ENCODE measurements at regions not wholly inside any gene's neighbourhood (a gene's known extent, or its start where the extent isn't known, plus 50 kb on each side); places are given as distances from the start of the nearest gene placed in this dataset.

DNA sequence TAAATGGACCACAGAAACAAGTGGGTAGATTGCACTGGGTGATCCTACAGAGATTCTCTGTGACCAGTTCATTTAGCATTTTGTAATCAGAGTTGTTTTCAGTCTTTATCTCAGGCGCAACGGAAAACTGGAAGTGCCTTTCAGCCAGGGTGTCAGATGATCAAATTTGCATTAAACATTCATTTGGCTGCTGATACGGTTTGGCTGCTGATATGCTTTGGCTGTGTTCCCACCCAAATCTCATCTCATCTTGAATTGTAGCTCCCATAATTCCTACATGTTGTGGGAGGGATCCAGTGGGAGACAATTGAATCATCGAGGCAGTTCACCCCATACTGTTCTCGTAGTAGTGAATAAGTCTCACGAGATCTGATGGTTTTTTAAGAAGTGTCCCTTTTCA lies 1396.1 kb upstream of the TMEFF2 start:
- H2AFZ ChIP-seq (ENCODE audit: low read depth, low read length): no peak overlapping the region
- H3K27ac ChIP-seq (ENCODE audit: low read depth, low read length): no peak overlapping the region
- H3K9me3 Mint-ChIP-seq (ENCODE audit: unreplicated experiment): peaks cover 4% of the 10 kb centered on the region
- no peak overlapping the region for H3K9ac ChIP-seq (ENCODE audit: low read length)
- no peak overlapping the region for H3K4me2 ChIP-seq (ENCODE audit: low read length)
- H4K20me1 ChIP-seq (ENCODE audit: insufficient read depth, low read length): no peaks in the 10 kb centered on the region
- TF ChIP-seq, protein P1, sequence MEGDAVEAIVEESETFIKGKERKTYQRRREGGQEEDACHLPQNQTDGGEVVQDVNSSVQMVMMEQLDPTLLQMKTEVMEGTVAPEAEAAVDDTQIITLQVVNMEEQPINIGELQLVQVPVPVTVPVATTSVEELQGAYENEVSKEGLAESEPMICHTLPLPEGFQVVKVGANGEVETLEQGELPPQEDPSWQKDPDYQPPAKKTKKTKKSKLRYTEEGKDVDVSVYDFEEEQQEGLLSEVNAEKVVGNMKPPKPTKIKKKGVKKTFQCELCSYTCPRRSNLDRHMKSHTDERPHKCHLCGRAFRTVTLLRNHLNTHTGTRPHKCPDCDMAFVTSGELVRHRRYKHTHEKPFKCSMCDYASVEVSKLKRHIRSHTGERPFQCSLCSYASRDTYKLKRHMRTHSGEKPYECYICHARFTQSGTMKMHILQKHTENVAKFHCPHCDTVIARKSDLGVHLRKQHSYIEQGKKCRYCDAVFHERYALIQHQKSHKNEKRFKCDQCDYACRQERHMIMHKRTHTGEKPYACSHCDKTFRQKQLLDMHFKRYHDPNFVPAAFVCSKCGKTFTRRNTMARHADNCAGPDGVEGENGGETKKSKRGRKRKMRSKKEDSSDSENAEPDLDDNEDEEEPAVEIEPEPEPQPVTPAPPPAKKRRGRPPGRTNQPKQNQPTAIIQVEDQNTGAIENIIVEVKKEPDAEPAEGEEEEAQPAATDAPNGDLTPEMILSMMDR (IDR thresholded peaks at IDR 0.05; ENCODE audit: insufficient read depth, low read depth, low read length): no peak
- TF ChIP-seq EZH2 (IDR thresholded peaks at IDR 0.05; ENCODE audit: insufficient read depth, low read length): no peak
- no peaks in the 10 kb centered on the region for H3K36me3 ChIP-seq (ENCODE audit: insufficient read depth, low read length)
- H3K27ac Mint-ChIP-seq (ENCODE audit: unreplicated experiment): no peak overlapping the region
- no peak overlapping the region for H3K4me3 ChIP-seq (ENCODE audit: insufficient read depth, low read depth, low read length)
- DNase-seq (ENCODE audit: low read depth) (no peak), FAIRE-seq (no peak)
- no peaks in the 10 kb centered on the region for H3K27me3 Mint-ChIP-seq (ENCODE audit: low read depth, unreplicated experiment)
- H3K4me1 ChIP-seq (ENCODE audit: insufficient read depth, low read length): no peaks in the 10 kb centered on the region
- no peaks in the 10 kb centered on the region for H3K27me3 ChIP-seq (ENCODE audit: insufficient read depth, low read length)
- no peak overlapping the region for H3K4me3 Mint-ChIP-seq (ENCODE audit: unreplicated experiment)
- H3K36me3 Mint-ChIP-seq (ENCODE audit: low read depth, unreplicated experiment): no peaks in the 10 kb centered on the region
- no peaks in the 10 kb centered on the region for H3K79me2 ChIP-seq (ENCODE audit: insufficient read depth, low read length)
- H3K4me1 Mint-ChIP-seq (ENCODE audit: low read depth, unreplicated experiment): no peaks in the 10 kb centered on the region
- H3K9me3 ChIP-seq (ENCODE audit: insufficient read depth, low read depth, low read length): no peaks in the 10 kb centered on the region

DNA sequence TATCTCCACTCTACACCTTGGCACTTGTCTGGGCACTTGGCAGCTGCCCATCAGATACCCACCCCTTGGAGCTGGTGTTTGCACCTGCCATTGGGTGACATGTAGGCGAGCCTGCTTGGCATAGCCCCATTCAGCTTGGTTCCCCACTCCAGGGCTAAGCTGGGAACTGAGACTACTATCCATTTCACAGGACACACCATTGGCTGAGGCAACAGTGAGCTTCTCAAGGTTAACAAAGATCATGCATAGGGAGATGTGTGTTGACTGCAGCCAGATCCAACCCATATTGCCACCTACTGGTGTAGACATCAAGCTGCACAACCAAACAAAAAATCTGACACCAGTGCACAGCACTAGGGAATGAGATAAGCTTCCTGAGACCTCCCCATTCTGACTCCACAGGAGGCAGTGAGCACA lies 1389.8 kb upstream of the TMEFF2 start:
- Histone ChIP-seq H3K27me3 (ENCODE audit: insufficient read depth, low read length) (no peaks in the 10 kb centered on the region), H3K27ac (ENCODE audit: low read depth, low read length) (no peak overlapping the region), H3K4me3 (ENCODE audit: insufficient read depth, low read depth, low read length) (no peak overlapping the region), H2AFZ (ENCODE audit: low read depth, low read length) (no peak overlapping the region), H3K79me2 (ENCODE audit: insufficient read depth, low read length) (no peaks in the 10 kb centered on the region), H3K9ac (ENCODE audit: low read length) (no peak overlapping the region), H3K4me1 (ENCODE audit: insufficient read depth, low read length) (no peaks in the 10 kb centered on the region), H3K9me3 (ENCODE audit: insufficient read depth, low read depth, low read length) (no peaks in the 10 kb centered on the region), H3K36me3 (ENCODE audit: insufficient read depth, low read length) (no peaks in the 10 kb centered on the region), H4K20me1 (ENCODE audit: insufficient read depth, low read length) (no peaks in the 10 kb centered on the region), H3K4me2 (ENCODE audit: low read length) (no peak overlapping the region)
- Mint-ChIP-seq H3K4me1 (ENCODE audit: low read depth, unreplicated experiment) (no peaks in the 10 kb centered on the region), H3K36me3 (ENCODE audit: low read depth, unreplicated experiment) (no peaks in the 10 kb centered on the region), H3K9me3 (ENCODE audit: unreplicated experiment) (no peaks in the 10 kb centered on the region), H3K4me3 (ENCODE audit: unreplicated experiment) (no peak overlapping the region), H3K27me3 (ENCODE audit: low read depth, unreplicated experiment) (no peaks in the 10 kb centered on the region), H3K27ac (ENCODE audit: unreplicated experiment) (no peak overlapping the region)
- TF ChIP-seq EZH2 (IDR thresholded peaks at IDR 0.05; ENCODE audit: insufficient read depth, low read length): no peak
- TF ChIP-seq, protein P1 (IDR thresholded peaks at IDR 0.05; ENCODE audit: insufficient read depth, low read depth, low read length): peak; percentile 37
- no peak for FAIRE-seq
- peak; percentile 10 for DNase-seq (ENCODE audit: low read depth)

DNA sequence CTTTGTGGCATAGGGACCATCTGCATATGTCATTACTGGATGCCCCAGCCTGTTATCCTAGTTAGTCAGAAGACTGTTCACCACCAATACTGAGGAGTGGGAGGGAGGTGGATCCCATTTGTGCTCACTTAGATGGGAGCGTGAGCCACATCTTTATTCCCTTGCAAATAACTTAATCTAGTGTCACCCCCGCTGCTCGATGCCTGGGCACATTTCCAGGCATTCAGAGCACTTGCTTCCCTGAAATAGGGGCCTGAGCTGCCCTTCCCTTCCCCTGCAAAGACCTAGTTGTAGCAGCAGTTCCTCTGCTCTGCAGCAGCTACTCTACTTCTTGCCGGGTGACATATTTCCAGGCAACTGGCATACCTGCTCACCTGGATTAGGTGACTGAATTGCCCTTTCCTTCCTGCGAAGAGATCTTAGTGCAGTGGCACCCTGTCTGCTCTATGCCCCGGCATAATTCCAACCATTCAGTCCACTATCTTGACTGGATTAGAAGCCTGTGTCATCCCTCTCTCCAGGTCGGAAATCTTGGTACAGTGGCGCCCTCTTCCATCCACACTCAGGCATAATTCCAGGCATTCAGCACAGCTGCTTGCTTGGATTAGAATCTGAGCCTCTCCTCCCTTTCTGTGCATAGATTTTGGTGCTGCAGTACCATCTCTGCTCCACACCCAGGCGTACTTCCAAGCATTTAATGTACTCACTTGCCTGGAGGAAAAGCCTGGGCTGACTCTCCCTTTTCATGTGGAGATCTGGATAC lies 1389.1 kb upstream of the TMEFF2 start:
- Histone ChIP-seq H3K4me2 (ENCODE audit: low read length) (no peak overlapping the region), H3K79me2 (ENCODE audit: insufficient read depth, low read length) (no peaks in the 10 kb centered on the region), H3K27me3 (ENCODE audit: insufficient read depth, low read length) (no peaks in the 10 kb centered on the region), H3K9me3 (ENCODE audit: insufficient read depth, low read depth, low read length) (no peaks in the 10 kb centered on the region), H4K20me1 (ENCODE audit: insufficient read depth, low read length) (no peaks in the 10 kb centered on the region), H3K27ac (ENCODE audit: low read depth, low read length) (no peak overlapping the region), H3K9ac (ENCODE audit: low read length) (no peak overlapping the region), H3K4me1 (ENCODE audit: insufficient read depth, low read length) (no peaks in the 10 kb centered on the region), H2AFZ (ENCODE audit: low read depth, low read length) (peak overlapping the region; percentile 34), H3K4me3 (ENCODE audit: insufficient read depth, low read depth, low read length) (no peak overlapping the region), H3K36me3 (ENCODE audit: insufficient read depth, low read length) (no peaks in the 10 kb centered on the region)
- Mint-ChIP-seq H3K4me3 (ENCODE audit: unreplicated experiment) (no peak overlapping the region), H3K36me3 (ENCODE audit: low read depth, unreplicated experiment) (no peaks in the 10 kb centered on the region), H3K27ac (ENCODE audit: unreplicated experiment) (no peak overlapping the region), H3K9me3 (ENCODE audit: unreplicated experiment) (no peaks in the 10 kb centered on the region), H3K4me1 (ENCODE audit: low read depth, unreplicated experiment) (no peaks in the 10 kb centered on the region), H3K27me3 (ENCODE audit: low read depth, unreplicated experiment) (no peaks in the 10 kb centered on the region)
- no peak for TF ChIP-seq EZH2 (IDR thresholded peaks at IDR 0.05; ENCODE audit: insufficient read depth, low read length)
- TF ChIP-seq, protein P1 (IDR thresholded peaks at IDR 0.05; ENCODE audit: insufficient read depth, low read depth, low read length): peak; percentile 39
- DNase-seq (ENCODE audit: low read depth): no peak
- FAIRE-seq: no peak
